Neural cell (in vitro differentiated cells): ENCODE measurements at regions not wholly inside any gene's neighbourhood (a gene's known extent, or its start where the extent isn't known, plus 50 kb on each side); places are given as distances from the start of the nearest gene placed in this dataset.

Experiments
- H2AFZ ChIP-seq: fragments of 200-600, 300-800 bp; sonication (generic), shearing (Covaris generic); 2 replicates; pipeline ENCODE4 v1.6.0; 2014; ENCODE audit warnings: low read depth, mild to moderate bottlenecking, antibody characterized with exemption, low read length, moderate library complexity
- H3F3A ChIP-seq: fragments of 200-600 bp; shearing (Covaris generic); 2 replicates; pipeline ENCODE4 v1.6.1; 2016; ENCODE audit warnings: mild to moderate bottlenecking, moderate library complexity, mixed read lengths, antibody characterized with exemption, low read length; ENCODE audit not compliant: insufficient read depth, poor library complexity, severe bottlenecking
- H3K27ac ChIP-seq: fragments of 200-600, 300-800 bp; sonication (generic), shearing (Covaris generic); 2 replicates; pipeline ENCODE4 v1.5.1; 2014; ENCODE audit warnings: mild to moderate bottlenecking, low read length, moderate library complexity
- H3K27me3 ChIP-seq: fragments of 300-800, 200-600 bp; sonication (generic), shearing (Covaris generic); 2 replicates; pipeline ENCODE4 v1.6.0; 2014; ENCODE audit warnings: mild to moderate bottlenecking, low read depth, low read length, moderate library complexity; ENCODE audit not compliant: insufficient read depth
- H3K36me3 ChIP-seq: fragments of 300-800, 200-600 bp; sonication (generic), shearing (Covaris generic); 2 replicates; pipeline ENCODE4 v1.5.1; 2014; ENCODE audit warnings: mild to moderate bottlenecking, antibody characterized with exemption, low read length, moderate library complexity; ENCODE audit not compliant: insufficient read depth
- H3K4me2 ChIP-seq: fragments of 300-800, 200-600 bp; sonication (generic), shearing (Covaris generic); 2 replicates; pipeline ENCODE4 v1.6.0; 2014; ENCODE audit warnings: mild to moderate bottlenecking, low read length
- H3K4me3 ChIP-seq: fragments of 300-800, 200-600 bp; sonication (generic), shearing (Covaris generic); 2 replicates; pipeline ENCODE4 v1.5.1; 2014; ENCODE audit warnings: mild to moderate bottlenecking, low read length, moderate library complexity
- H3K79me2 ChIP-seq: fragments of 200-600 bp; shearing (Covaris generic); replicated peaks from 2 replicates; pipeline ENCODE4 v1.6.0; 2014; ENCODE audit warnings: mild to moderate bottlenecking, low read length, moderate library complexity; ENCODE audit not compliant: insufficient read depth
- H3K9ac ChIP-seq: fragments of 300-800, 200-600 bp; sonication (generic), shearing (Covaris generic); 2 replicates; pipeline ENCODE4 v1.6.1; 2016; ENCODE audit warnings: mild to moderate bottlenecking, low read length, mixed read lengths
- H3K9me2 ChIP-seq: fragments of 200-600 bp; shearing (Covaris generic); 2 replicates; pipeline ENCODE4 v1.6.1; 2016; ENCODE audit warnings: mild to moderate bottlenecking, low read length, mixed read lengths; ENCODE audit not compliant: insufficient read depth
- H3K9me3 ChIP-seq: fragments of 200-600, 300-800 bp; sonication (generic), shearing (Covaris generic); 2 replicates; pipeline ENCODE4 v1.6.1; 2016; ENCODE audit warnings: mild to moderate bottlenecking, mixed run types, low read length, moderate library complexity, mixed read lengths
- H4K20me1 ChIP-seq: fragments of 200-600 bp; shearing (Covaris generic); 2 replicates; pipeline ENCODE4 v1.6.1; 2016; ENCODE audit warnings: mild to moderate bottlenecking, mixed run types; ENCODE audit not compliant: insufficient read depth
- EP300 ChIP-seq: fragments of 450-650 bp; conservative IDR thresholded peaks from 2 replicates; pipeline ENCODE4 v1.6.1; 2014; ENCODE audit warnings: antibody characterized with exemption, mild to moderate bottlenecking, moderate library complexity; ENCODE audit not compliant: poor library complexity, severe bottlenecking
- EZH2 ChIP-seq: fragments of 200-600, 300-800 bp; shearing (Covaris generic), sonication (generic); IDR thresholded peaks from 2 replicates; pipeline ENCODE4 v1.6.1; 2014; ENCODE audit warnings: antibody characterized with exemption, low read length, borderline replicate concordance, mild to moderate bottlenecking; ENCODE audit not compliant: insufficient read depth, poor library complexity, severe bottlenecking
- MXI1 ChIP-seq: fragments of 450-650 bp; conservative IDR thresholded peaks from 2 replicates; pipeline ENCODE4 v1.6.1; 2014; ENCODE audit warnings: antibody characterized with exemption, mild to moderate bottlenecking; ENCODE audit not compliant: poor library complexity, severe bottlenecking
- POLR2AphosphoS5 ChIP-seq: IDR thresholded peaks from 2 replicates; pipeline ENCODE4 v1.6.1; 2012
- RAD21 ChIP-seq: fragments of 450-650 bp; conservative IDR thresholded peaks from 2 replicates; pipeline ENCODE4 v1.6.1; 2014; ENCODE audit warnings: antibody characterized with exemption, mild to moderate bottlenecking, moderate library complexity
- SMC3 ChIP-seq: fragments of 450-650 bp; conservative IDR thresholded peaks from 2 replicates; pipeline ENCODE4 v1.6.1; 2014; ENCODE audit warnings: antibody characterized with exemption, mild to moderate bottlenecking, moderate library complexity; ENCODE audit not compliant: poor library complexity
- TAF1 ChIP-seq: IDR thresholded peaks from 2 replicates; pipeline ENCODE4 v1.6.1; 2012; ENCODE audit warnings: low read depth
- TF ChIP-seq, protein P1 (sequence below): IDR thresholded peaks from 2 replicates; pipeline ENCODE4 v1.6.1; 2012; ENCODE audit warnings: borderline replicate concordance
- TF ChIP-seq, protein P2 (sequence below): fragments of 450-650 bp; IDR thresholded peaks from 2 replicates; pipeline ENCODE4 v1.5.1; 2014; ENCODE audit warnings: antibody characterized with exemption, mild to moderate bottlenecking, moderate library complexity; ENCODE audit not compliant: poor library complexity, severe bottlenecking

GRCh38 chr19:28034936-28035335, 1178.0 kb downstream of the UQCRFS1 start:
- Histone ChIP-seq H3F3A (no peaks in the 10 kb centered on the region), H2AFZ (no peak overlapping the region), H3K4me2 (no peak overlapping the region), H3K27me3 (no peaks in the 10 kb centered on the region), H3K79me2 (no peaks in the 10 kb centered on the region), H4K20me1 (no peaks in the 10 kb centered on the region), H3K9ac (no peak overlapping the region), H3K4me3 (no peak overlapping the region), H3K27ac (no peak overlapping the region), H3K9me3 (no peaks in the 10 kb centered on the region), H3K9me2 (no peaks in the 10 kb centered on the region), H3K36me3 (no peaks in the 10 kb centered on the region)
- TF ChIP-seq, protein P1, sequence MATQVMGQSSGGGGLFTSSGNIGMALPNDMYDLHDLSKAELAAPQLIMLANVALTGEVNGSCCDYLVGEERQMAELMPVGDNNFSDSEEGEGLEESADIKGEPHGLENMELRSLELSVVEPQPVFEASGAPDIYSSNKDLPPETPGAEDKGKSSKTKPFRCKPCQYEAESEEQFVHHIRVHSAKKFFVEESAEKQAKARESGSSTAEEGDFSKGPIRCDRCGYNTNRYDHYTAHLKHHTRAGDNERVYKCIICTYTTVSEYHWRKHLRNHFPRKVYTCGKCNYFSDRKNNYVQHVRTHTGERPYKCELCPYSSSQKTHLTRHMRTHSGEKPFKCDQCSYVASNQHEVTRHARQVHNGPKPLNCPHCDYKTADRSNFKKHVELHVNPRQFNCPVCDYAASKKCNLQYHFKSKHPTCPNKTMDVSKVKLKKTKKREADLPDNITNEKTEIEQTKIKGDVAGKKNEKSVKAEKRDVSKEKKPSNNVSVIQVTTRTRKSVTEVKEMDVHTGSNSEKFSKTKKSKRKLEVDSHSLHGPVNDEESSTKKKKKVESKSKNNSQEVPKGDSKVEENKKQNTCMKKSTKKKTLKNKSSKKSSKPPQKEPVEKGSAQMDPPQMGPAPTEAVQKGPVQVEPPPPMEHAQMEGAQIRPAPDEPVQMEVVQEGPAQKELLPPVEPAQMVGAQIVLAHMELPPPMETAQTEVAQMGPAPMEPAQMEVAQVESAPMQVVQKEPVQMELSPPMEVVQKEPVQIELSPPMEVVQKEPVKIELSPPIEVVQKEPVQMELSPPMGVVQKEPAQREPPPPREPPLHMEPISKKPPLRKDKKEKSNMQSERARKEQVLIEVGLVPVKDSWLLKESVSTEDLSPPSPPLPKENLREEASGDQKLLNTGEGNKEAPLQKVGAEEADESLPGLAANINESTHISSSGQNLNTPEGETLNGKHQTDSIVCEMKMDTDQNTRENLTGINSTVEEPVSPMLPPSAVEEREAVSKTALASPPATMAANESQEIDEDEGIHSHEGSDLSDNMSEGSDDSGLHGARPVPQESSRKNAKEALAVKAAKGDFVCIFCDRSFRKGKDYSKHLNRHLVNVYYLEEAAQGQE, result no peak
- no peak for TF ChIP-seq POLR2AphosphoS5
- TF ChIP-seq EP300, result no peak
- no peak for TF ChIP-seq SMC3
- TF ChIP-seq MXI1, result no peak
- TF ChIP-seq TAF1, result no peak
- TF ChIP-seq RAD21, result no peak
- no peak for TF ChIP-seq EZH2
- TF ChIP-seq, protein P2, sequence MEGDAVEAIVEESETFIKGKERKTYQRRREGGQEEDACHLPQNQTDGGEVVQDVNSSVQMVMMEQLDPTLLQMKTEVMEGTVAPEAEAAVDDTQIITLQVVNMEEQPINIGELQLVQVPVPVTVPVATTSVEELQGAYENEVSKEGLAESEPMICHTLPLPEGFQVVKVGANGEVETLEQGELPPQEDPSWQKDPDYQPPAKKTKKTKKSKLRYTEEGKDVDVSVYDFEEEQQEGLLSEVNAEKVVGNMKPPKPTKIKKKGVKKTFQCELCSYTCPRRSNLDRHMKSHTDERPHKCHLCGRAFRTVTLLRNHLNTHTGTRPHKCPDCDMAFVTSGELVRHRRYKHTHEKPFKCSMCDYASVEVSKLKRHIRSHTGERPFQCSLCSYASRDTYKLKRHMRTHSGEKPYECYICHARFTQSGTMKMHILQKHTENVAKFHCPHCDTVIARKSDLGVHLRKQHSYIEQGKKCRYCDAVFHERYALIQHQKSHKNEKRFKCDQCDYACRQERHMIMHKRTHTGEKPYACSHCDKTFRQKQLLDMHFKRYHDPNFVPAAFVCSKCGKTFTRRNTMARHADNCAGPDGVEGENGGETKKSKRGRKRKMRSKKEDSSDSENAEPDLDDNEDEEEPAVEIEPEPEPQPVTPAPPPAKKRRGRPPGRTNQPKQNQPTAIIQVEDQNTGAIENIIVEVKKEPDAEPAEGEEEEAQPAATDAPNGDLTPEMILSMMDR, result no peak

- no peaks in the 10 kb centered on the region for H3K79me2 ChIP-seq
- TF ChIP-seq EZH2 (no peak), POLR2AphosphoS5 (no peak), RAD21 (no peak), SMC3 (no peak), EP300 (no peak), TAF1 (no peak), MXI1 (no peak)
- TF ChIP-seq, protein P1, result no peak
- TF ChIP-seq, protein P2, result no peak
- no peak overlapping the region for H3K27ac ChIP-seq
- H3K27me3 ChIP-seq, result no peaks in the 10 kb centered on the region
- no peak overlapping the region for H2AFZ ChIP-seq
- H3K4me3 ChIP-seq, result no peak overlapping the region
- no peak overlapping the region for H3K4me2 ChIP-seq
- no peaks in the 10 kb centered on the region for H3F3A ChIP-seq
- H3K9me3 ChIP-seq, result no peaks in the 10 kb centered on the region
- no peaks in the 10 kb centered on the region for H3K36me3 ChIP-seq
- H3K9me2 ChIP-seq, result no peaks in the 10 kb centered on the region
- H4K20me1 ChIP-seq, result no peaks in the 10 kb centered on the region
- H3K9ac ChIP-seq, result no peak overlapping the region
These were observed 1184.0 kb downstream of the UQCRFS1 start for GRCh38 chr19:28028881-28029444.
